MM.1S (cell line): ENCODE measurements at regions not wholly inside any gene's neighbourhood (a gene's known extent, or its start where the extent isn't known, plus 50 kb on each side); places are given as distances from the start of the nearest gene placed in this dataset.

ENCODE experiments used
- CTCF ChIP-seq: fragments of 300-600 bp; sonication (generic); IDR thresholded peaks from 2 replicates; pipeline ENCODE4 v1.5.1; 2016; ENCODE audit warnings: antibody characterized with exemption, low read length, mixed read lengths
- EZH2 ChIP-seq: fragments of 300-600 bp; sonication (generic); optimal IDR thresholded peaks from 2 replicates; pipeline ENCODE3; 2017; ENCODE audit warnings: low read depth, mild to moderate bottlenecking, antibody characterized with exemption, low read length, mixed read lengths
- EZH2phosphoT487 ChIP-seq: fragments of 300-600 bp; sonication (generic); IDR thresholded peaks from 2 replicates; pipeline ENCODE4 v1.6.1; 2018; ENCODE audit warnings: antibody characterized with exemption, low read length

- TF ChIP-seq CTCF (no peak), EZH2phosphoT487 (no peak), EZH2 (no peak)
Observed at GRCh38 chr4:25504932-25505636, 128.0 kb downstream of the ANAPC4 start.
